Gastroesophageal sphincter (tissue), 4 donors: ENCODE measurements at regions not wholly inside any gene's neighbourhood (a gene's known extent, or its start where the extent isn't known, plus 50 kb on each side); places are given as distances from the start of the nearest gene placed in this dataset.

Source experiments
- ATAC-seq: fragments of 150-250 bp; one replicate; pipeline ENCODE4 v1.9.1; 2016; ENCODE audit warnings: mild to moderate bottlenecking, moderate library complexity
- H3K27ac ChIP-seq, 4 donors: fragments of 200-600 bp; sonication (generic) in 3 of 4; 1 replicate in 3 of 4; 2 replicates in 1 of 4; pipeline ENCODE4 v1.5.1; 2016 to 2019
- H3K27me3 ChIP-seq: fragments of 200-600 bp; sonication (generic); one replicate; pipeline ENCODE4 v1.5.1; 2019
- H3K36me3 ChIP-seq, 2 donors: fragments of 200-600 bp; sonication (generic); one replicate each; pipeline ENCODE4 v1.5.1; 2019; ENCODE audit warnings: control low read depth in 1 of 2
- H3K4me1 ChIP-seq, 3 donors: fragments of 200-600 bp; sonication (generic); 1 replicate in 2 of 3; 2 replicates in 1 of 3; pipeline ENCODE4 v1.5.1; 2016 to 2019; ENCODE audit warnings: control low read depth in 2 of 3
- H3K4me3 ChIP-seq, 2 donors: fragments of 200-600 bp; sonication (generic); one replicate each; pipeline ENCODE4 v1.5.1; 2019; ENCODE audit warnings: mild to moderate bottlenecking in 1 of 2, moderate library complexity in 1 of 2
- H3K9me3 ChIP-seq, 3 donors: fragments of 200-600 bp; sonication (generic); one replicate each; pipeline ENCODE4 v1.5.1; 2017 to 2019; ENCODE audit warnings: control low read depth in 2 of 3
- EP300 ChIP-seq: sonication (generic); formaldehyde crosslinking; IDR thresholded peaks from one replicate; pipeline ENCODE4 v1.6.1; 2017; ENCODE audit warnings: antibody characterized with exemption, mild to moderate bottlenecking
- POLR2A ChIP-seq, 2 donors: fragments of 450-650 bp; IDR thresholded peaks; one replicate each; pipeline ENCODE4 v1.6.1; 2017; ENCODE audit warnings: antibody characterized with exemption in 2 of 2, mild to moderate bottlenecking in 2 of 2, moderate library complexity in 1 of 2
- POLR2AphosphoS5 ChIP-seq: sonication (generic); formaldehyde crosslinking; IDR thresholded peaks from one replicate; pipeline ENCODE4 v1.6.1; 2017; ENCODE audit warnings: antibody characterized with exemption
- WGBS, 2 donors: methylation state at CpG; one replicate each; pipeline ENCODE4 v1.1.5; 2018; ENCODE audit warnings: low coverage in 1 of 2; 5-methylcytosine and 5-hydroxymethylcytosine counted together
- TF ChIP-seq, protein P1 (sequence below), 4 experiments: fragments of 200-600 bp in 2 of 4; fragments of 450-650 bp in 2 of 4; sonication (generic) in 1 of 4; IDR thresholded peaks; one replicate each; pipeline ENCODE4 v1.5.1; 2017 to 2019; ENCODE audit warnings: antibody characterized with exemption in 4 of 4, mild to moderate bottlenecking in 2 of 4, moderate library complexity in 2 of 4

DNA sequence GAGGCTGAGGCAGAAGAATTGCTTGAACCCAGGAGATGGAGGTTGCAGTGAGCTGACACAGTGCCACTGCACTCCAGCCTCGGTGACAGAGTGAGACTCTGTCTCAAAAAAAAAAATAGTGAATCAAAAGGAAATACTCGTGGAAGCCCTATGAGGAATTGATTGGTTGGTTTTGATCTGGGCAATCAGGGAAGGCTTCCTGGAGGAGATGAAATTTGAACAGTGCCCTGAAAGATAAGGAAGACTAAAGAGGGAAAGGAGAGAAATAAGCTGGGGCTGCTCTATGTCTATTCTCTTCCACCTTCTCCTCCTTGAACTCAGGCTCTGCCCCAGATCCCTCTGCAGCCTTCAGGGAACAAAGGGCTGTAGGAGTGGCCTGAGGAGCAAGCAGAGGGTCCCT is 54.1 kb downstream of the IRF2BPL start:
- WGBS, 2 donors: 50 to 66% methylated on average over 2 of the region's 2 CpGs
- TF ChIP-seq POLR2A (IDR thresholded peaks at IDR 0.05) (no peak), POLR2AphosphoS5 (no peak), EP300 (no peak)
- TF ChIP-seq, protein P1, sequence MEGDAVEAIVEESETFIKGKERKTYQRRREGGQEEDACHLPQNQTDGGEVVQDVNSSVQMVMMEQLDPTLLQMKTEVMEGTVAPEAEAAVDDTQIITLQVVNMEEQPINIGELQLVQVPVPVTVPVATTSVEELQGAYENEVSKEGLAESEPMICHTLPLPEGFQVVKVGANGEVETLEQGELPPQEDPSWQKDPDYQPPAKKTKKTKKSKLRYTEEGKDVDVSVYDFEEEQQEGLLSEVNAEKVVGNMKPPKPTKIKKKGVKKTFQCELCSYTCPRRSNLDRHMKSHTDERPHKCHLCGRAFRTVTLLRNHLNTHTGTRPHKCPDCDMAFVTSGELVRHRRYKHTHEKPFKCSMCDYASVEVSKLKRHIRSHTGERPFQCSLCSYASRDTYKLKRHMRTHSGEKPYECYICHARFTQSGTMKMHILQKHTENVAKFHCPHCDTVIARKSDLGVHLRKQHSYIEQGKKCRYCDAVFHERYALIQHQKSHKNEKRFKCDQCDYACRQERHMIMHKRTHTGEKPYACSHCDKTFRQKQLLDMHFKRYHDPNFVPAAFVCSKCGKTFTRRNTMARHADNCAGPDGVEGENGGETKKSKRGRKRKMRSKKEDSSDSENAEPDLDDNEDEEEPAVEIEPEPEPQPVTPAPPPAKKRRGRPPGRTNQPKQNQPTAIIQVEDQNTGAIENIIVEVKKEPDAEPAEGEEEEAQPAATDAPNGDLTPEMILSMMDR (IDR thresholded peaks at IDR 0.05): no peak
- Histone ChIP-seq H3K27ac (no peak overlapping the region), H3K9me3 (no peaks in the 10 kb centered on the region), H3K36me3 (no peaks in the 10 kb centered on the region), H3K27me3 (no peaks in the 10 kb centered on the region), H3K4me1 (no peaks in the 10 kb centered on the region), H3K4me3 (no peak overlapping the region)
- no peak for ATAC-seq

DNA sequence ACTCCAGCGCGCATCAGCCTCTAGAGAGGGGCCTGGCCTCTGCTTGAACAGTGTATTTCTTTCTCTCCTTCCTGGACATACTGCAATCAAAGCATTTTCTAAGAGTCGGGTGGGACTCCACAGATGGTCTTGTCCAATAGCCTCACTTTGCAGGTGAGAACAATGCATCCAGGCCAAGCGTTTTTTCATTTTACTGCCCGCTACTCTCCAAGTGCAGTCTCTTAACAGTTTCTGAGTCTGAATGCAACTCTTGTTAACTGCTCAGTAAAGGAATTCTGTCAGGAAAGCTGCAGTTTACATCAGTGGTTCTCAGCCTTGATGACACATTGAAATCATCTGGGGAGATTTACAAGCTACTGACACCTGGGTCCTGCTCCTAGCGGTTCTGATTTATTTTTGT is 57.0 kb downstream of the IRF2BPL start:
- Histone ChIP-seq H3K36me3 (no peaks in the 10 kb centered on the region), H3K27ac (no peak overlapping the region), H3K4me3 (no peak overlapping the region), H3K27me3 (no peaks in the 10 kb centered on the region), H3K4me1 (no peaks in the 10 kb centered on the region), H3K9me3 (no peaks in the 10 kb centered on the region)
- no peak for ATAC-seq
- WGBS, 2 donors: 82% methylated on average over 6 of the region's 6 CpGs; no CpG with 5 or more reads in 1 of the 2 donors
- no peak for TF ChIP-seq POLR2AphosphoS5
- no peak for TF ChIP-seq POLR2A (IDR thresholded peaks at IDR 0.05)
- TF ChIP-seq, protein P1 (IDR thresholded peaks at IDR 0.05): no peak
- TF ChIP-seq EP300: no peak

DNA sequence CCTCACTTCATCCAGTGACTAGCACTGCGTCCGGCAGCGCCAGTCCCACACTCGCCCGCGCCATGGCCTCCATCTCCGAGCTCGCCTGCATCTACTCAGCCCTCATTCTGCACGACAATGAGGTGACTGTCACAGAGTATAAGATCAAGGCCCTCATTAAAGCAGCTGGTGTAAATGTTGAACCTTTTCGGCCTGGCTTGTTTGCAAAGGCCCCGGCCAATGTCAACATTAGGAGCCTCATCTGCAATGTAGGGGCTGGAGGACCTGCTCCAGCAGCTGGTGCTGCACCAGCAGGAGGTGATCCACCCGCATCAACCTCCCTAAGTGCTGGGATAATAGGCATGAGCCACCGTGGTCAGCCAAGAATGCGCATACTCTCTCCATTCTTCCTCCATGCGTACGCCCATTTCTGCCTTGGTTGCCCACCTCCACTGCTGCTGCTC is 59.9 kb downstream of the IRF2BPL start:
- ATAC-seq: no peak
- TF ChIP-seq POLR2A (IDR thresholded peaks at IDR 0.05) (no peak), POLR2AphosphoS5 (no peak), EP300 (no peak)
- TF ChIP-seq, protein P1 (IDR thresholded peaks at IDR 0.05): no peak
- H3K36me3 ChIP-seq: no peaks in the 10 kb centered on the region

DNA sequence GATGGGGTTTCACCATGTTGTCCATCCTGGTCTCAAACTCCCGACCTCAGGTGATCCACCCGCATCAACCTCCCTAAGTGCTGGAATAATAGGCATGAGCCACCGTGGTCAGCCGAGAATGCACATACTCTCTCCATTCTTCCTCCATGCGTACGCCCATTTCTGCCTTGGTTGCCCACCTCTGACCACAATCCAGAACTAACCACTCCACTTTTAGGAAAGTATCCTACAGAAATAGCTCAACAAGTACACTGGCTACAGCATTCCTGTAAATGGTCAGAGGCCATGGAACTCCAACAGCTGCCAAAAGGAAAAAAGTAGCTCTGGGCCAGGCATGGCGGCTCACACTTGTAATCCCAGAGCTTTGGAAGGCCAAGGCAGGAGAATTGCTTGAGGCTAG is 60.7 kb downstream of the IRF2BPL start:
- no peaks in the 10 kb centered on the region for H3K36me3 ChIP-seq
- no peak overlapping the region for H3K4me3 ChIP-seq
- no peak for ATAC-seq
- no peak overlapping the region for H3K27ac ChIP-seq
- H3K9me3 ChIP-seq: no peaks in the 10 kb centered on the region
- TF ChIP-seq EP300 (no peak), POLR2A (IDR thresholded peaks at IDR 0.05) (no peak), POLR2AphosphoS5 (no peak)
- TF ChIP-seq, protein P1 (IDR thresholded peaks at IDR 0.05): no peak
- no peaks in the 10 kb centered on the region for H3K27me3 ChIP-seq
- WGBS, 2 donors: 94 to 97% methylated on average over 6 of the region's 7 CpGs
- peaks cover 0 to 1% (median 0%) of the 10 kb centered on the region in 3 donors for H3K4me1 ChIP-seq

More for the DNA sequence above, 59.9 kb downstream of the IRF2BPL start:
- Histone ChIP-seq H3K9me3 (no peaks in the 10 kb centered on the region), H3K27ac (no peak overlapping the region), H3K4me1 (no peaks in the 10 kb centered on the region), H3K4me3 (no peak overlapping the region), H3K27me3 (no peaks in the 10 kb centered on the region)
- WGBS, 2 donors: 87 to 88% methylated on average over 10 of the region's 16 CpGs

DNA sequence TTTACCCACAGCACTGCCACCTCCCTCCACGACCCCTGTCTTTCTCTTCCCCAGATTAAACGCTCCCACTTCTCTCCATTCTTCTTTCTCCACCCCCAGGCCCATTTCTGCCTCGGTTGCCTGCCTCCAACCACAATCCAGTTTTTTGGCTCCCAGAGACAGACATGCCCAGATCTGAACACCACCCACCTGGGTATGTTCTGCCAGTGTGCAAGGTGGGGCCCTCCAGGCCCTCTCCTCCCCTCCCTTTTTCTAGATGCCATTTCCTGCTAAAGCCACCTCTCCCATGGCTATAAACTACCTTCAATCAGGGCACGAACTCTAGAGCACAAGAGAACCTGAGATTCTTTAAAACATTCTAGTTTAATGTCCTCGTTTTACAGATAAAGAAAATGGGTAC is 63.3 kb downstream of the IRF2BPL start:
- H3K4me1 ChIP-seq: peaks cover 0 to 27% (median 12%) of the 10 kb centered on the region in 3 donors
- H3K27ac ChIP-seq: no peak overlapping the region
- H3K27me3 ChIP-seq: no peaks in the 10 kb centered on the region
- no peaks in the 10 kb centered on the region for H3K9me3 ChIP-seq
- H3K36me3 ChIP-seq: no peaks in the 10 kb centered on the region
- ATAC-seq: no peak
- TF ChIP-seq POLR2AphosphoS5 (no peak), POLR2A (IDR thresholded peaks at IDR 0.05) (no peak), EP300 (no peak)
- TF ChIP-seq, protein P1 (IDR thresholded peaks at IDR 0.05): no peak
- no peak overlapping the region for H3K4me3 ChIP-seq
- WGBS, 2 donors: 84 to 98% methylated on average over 4 of the region's 5 CpGs
